DND-41 (cell line): ENCODE measurements at regions not wholly inside any gene's neighbourhood (a gene's known extent, or its start where the extent isn't known, plus 50 kb on each side); places are given as distances from the start of the nearest gene placed in this dataset.

Experiments
- ATAC-seq: fragments of 200-7000 bp; cut with Tn5 transposase; 3 replicates; pipeline ENCODE4 v1.9.1; 2021; ENCODE audit warnings: low read depth; ENCODE audit not compliant: insufficient read depth
- DNase-seq: peaks from one replicate; pipeline ENCODE4 v3.0.0-alpha.2; 2020
- H2AFZ ChIP-seq: 2 replicates; pipeline ENCODE4 v1.6.0; 2012; ENCODE audit warnings: low read depth, low read length
- H3K27ac ChIP-seq: 2 replicates; pipeline ENCODE4 v1.5.1; 2012; ENCODE audit warnings: low read length, inconsistent platforms
- H3K27me3 ChIP-seq: fragments of 200-600 bp; sonication (generic); 2 replicates; pipeline ENCODE4 v1.6.0; 2012; ENCODE audit warnings: low read length, mild to moderate bottlenecking, inconsistent platforms; ENCODE audit not compliant: insufficient read depth, poor library complexity
- H3K36me3 ChIP-seq: 2 replicates; pipeline ENCODE4 v1.5.1; 2012; ENCODE audit warnings: low read length, inconsistent platforms; ENCODE audit not compliant: insufficient read depth
- H3K4me1 ChIP-seq: 2 replicates; pipeline ENCODE4 v1.5.1; 2012; ENCODE audit warnings: mild to moderate bottlenecking, low read length; ENCODE audit not compliant: insufficient read depth
- H3K4me2 ChIP-seq: 2 replicates; pipeline ENCODE4 v1.6.0; 2012; ENCODE audit warnings: mild to moderate bottlenecking, moderate library complexity, low read length, inconsistent platforms; ENCODE audit not compliant: insufficient read depth
- H3K4me3 ChIP-seq, 2 experiments: fragments of 200-600 bp in 1 of 2; shearing (Covaris generic) in 1 of 2; 2 replicates each; pipeline ENCODE4 v1.5.1; 2012 to 2016; ENCODE audit warnings: inconsistent platforms in 2 of 2, low read length in 2 of 2, mild to moderate bottlenecking in 2 of 2, low read depth in 1 of 2, moderate library complexity in 1 of 2
- H3K79me2 ChIP-seq: 2 replicates; pipeline ENCODE4 v1.6.0; 2012; ENCODE audit warnings: low read length, inconsistent platforms; ENCODE audit not compliant: insufficient read depth
- H3K9ac ChIP-seq: 2 replicates; pipeline ENCODE4 v1.6.0; 2012; ENCODE audit warnings: low read depth, mild to moderate bottlenecking, inconsistent platforms, low read length, moderate library complexity
- H3K9me3 ChIP-seq: 2 replicates; pipeline ENCODE4 v1.5.1; 2012; ENCODE audit warnings: low read length, moderate library complexity, mild to moderate bottlenecking, inconsistent platforms; ENCODE audit not compliant: insufficient read depth, severe bottlenecking
- H4K20me1 ChIP-seq: 2 replicates; pipeline ENCODE4 v1.6.0; 2012; ENCODE audit warnings: low read length; ENCODE audit not compliant: insufficient read depth
- CTCF ChIP-seq: IDR thresholded peaks from 2 replicates; pipeline ENCODE4 v1.5.1; 2012; ENCODE audit warnings: borderline replicate concordance, low read length, moderate library complexity, mild to moderate bottlenecking; ENCODE audit not compliant: poor library complexity, severe bottlenecking; ENCODE audit errors: extremely low read depth
- EZH2 ChIP-seq: IDR thresholded peaks from 3 replicates; pipeline ENCODE4 v1.6.1; 2012; ENCODE audit warnings: borderline replicate concordance, low read depth, mild to moderate bottlenecking, moderate library complexity, low read length, inconsistent platforms; ENCODE audit not compliant: severe bottlenecking

- TF ChIP-seq EZH2 (no peak), CTCF (no peak)
- Histone ChIP-seq H3K36me3 (no peaks in the 10 kb centered on the region), H3K4me2 (peak overlapping the region; percentile 63), H3K9ac (peak overlapping the region; percentile 70), H3K27ac (peak overlapping the region; percentile 99), H4K20me1 (no peaks in the 10 kb centered on the region), H2AFZ (no peak overlapping the region), H3K9me3 (no peaks in the 10 kb centered on the region), H3K4me1 (peaks cover 64% of the 10 kb centered on the region), H3K79me2 (no peaks in the 10 kb centered on the region), H3K27me3 (no peaks in the 10 kb centered on the region), H3K4me3 (peak overlapping the region in 1 of 2 experiments; percentile 52; a peak in 2 of 4 replicates)
- ATAC-seq: no peak
- DNase-seq: no peak
Observed at GRCh38 chr12:89281539-89281867, 70.8 kb downstream of the DUSP6 start.

- no peaks in the 10 kb centered on the region for H3K27me3 ChIP-seq
- H3K9ac ChIP-seq: peak overlapping the region; percentile 70
- H3K27ac ChIP-seq: peak overlapping the region; percentile 99
- peak; percentile 95 for ATAC-seq
- peak; percentile 56 for DNase-seq
- H3K4me2 ChIP-seq: peak overlapping the region; percentile 63
- H3K36me3 ChIP-seq: no peaks in the 10 kb centered on the region
- no peaks in the 10 kb centered on the region for H4K20me1 ChIP-seq
- TF ChIP-seq EZH2: no peak
- TF ChIP-seq CTCF: no peak
- peaks cover 64% of the 10 kb centered on the region for H3K4me1 ChIP-seq
- peak overlapping the region; percentile 48 for H2AFZ ChIP-seq
- H3K4me3 ChIP-seq: peak overlapping the region in 1 of 2 experiments; percentile 52; a peak in 2 of 4 replicates
- H3K79me2 ChIP-seq: no peaks in the 10 kb centered on the region
- no peaks in the 10 kb centered on the region for H3K9me3 ChIP-seq
Observed at GRCh38 chr12:89280833-89281538, 71.3 kb downstream of the DUSP6 start.

- Histone ChIP-seq H3K9ac (no peak overlapping the region; the same call in 1 of the 2 replicates), H3K79me2 (no peaks in the 10 kb centered on the region), H4K20me1 (no peaks in the 10 kb centered on the region), H2AFZ (no peak overlapping the region), H3K4me2 (no peak overlapping the region), H3K4me1 (peaks cover 64% of the 10 kb centered on the region), H3K36me3 (no peaks in the 10 kb centered on the region), H3K4me3 (no peak overlapping the region), H3K27ac (peak overlapping the region; percentile 99), H3K27me3 (no peaks in the 10 kb centered on the region), H3K9me3 (no peaks in the 10 kb centered on the region)
- DNase-seq (no peak), ATAC-seq (no peak)
- TF ChIP-seq EZH2 (no peak), CTCF (no peak)
Observed at GRCh38 chr12:89279499-89279898, 72.8 kb downstream of the DUSP6 start.
